GM21825 (cell line): ENCODE measurements at regions not wholly inside any gene's neighbourhood (a gene's known extent, or its start where the extent isn't known, plus 50 kb on each side); places are given as distances from the start of the nearest gene placed in this dataset.
"Not testable (repeated sequence)": the region's sequence is repeated elsewhere in the genome, so short reads cannot be mapped to it uniquely, and the experiment has no call there.

Experiments used
- ATAC-seq: cut with Tn5 transposase; IDR thresholded peaks from one replicate; pipeline ENCODE4 v1.9.1; 2021; ENCODE audit warnings: mild to moderate bottlenecking, moderate library complexity; ENCODE audit not compliant: unreplicated experiment

DNA sequence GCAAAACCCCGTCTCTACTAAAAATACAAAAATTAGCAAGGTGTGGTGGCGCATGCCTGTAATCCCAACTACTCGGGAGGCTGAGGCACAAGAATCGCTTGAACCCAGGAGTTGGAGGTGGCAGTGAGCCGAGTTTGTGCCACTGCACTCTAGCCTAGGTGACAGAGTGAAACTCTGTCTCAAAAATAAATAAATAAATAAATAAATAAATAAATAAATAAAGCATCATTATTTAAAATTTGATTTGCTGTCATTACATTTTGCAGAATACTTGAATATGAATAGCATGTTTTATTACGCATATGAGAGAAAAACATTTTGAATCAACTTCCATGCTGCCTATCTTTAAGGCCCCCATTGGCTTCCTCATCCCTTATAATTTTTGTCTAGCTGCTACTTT lies 53.4 kb upstream of the MED14 start:
- ATAC-seq = not testable (repeated sequence)

DNA sequence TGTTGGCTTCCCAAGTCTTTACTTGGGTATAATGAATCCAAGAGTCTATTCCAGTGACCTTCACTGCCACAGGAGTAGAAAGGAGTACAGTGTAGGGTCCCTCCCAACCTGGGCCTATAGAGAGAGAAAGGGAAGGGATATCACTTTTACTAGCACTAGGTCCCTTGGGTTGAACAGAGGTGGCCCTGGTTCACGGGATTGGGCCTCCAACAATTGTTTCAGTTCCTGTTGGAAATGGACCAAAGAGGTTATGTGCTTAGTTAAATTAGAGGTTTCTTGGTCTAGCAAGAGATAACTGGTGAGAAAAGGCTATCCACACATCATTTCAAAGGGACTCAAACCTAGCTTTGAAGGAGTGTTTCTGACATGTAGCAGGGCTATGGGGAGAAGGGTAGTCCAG lies 57.1 kb upstream of the MED14 start:
- no peak for ATAC-seq

DNA sequence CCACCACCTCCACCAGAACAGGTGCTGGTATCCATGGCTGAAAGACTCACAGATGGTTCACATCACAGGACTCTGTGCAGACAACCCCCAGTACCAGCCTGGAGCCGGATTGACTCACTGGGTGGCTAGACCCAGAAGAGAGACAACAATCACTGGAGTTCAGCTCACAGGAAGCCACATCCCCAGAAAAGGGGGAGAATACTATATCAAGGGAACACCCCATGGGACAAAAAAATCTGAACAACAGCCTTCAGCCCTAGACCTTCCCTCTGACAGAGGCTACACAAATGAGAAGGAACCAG lies 59.4 kb upstream of the MED14 start:
- not testable (repeated sequence) for ATAC-seq

DNA sequence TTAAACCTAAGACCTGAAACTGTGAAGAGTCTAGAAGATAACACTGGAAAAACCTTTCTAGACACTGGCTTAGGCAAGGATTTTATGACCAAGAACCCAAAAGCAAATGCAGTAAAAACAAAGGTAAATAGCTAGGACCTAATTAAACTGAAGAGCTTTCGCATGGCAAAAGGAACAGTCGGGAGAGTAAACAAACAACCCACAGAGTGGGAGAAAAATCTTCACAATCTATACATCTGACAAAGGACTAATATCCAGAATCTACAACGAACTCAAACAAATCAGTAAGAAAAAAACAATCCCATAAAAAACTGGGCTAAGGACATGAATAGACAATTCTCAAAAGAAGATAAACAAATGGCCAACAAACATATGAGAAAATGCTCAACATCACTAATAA lies 64.4 kb upstream of the MED14 start:
- not testable (repeated sequence) for ATAC-seq

- no peak for ATAC-seq
Observed at GRCh38 chrX:40805404-40805803, 70.1 kb upstream of the MED14 start.

DNA sequence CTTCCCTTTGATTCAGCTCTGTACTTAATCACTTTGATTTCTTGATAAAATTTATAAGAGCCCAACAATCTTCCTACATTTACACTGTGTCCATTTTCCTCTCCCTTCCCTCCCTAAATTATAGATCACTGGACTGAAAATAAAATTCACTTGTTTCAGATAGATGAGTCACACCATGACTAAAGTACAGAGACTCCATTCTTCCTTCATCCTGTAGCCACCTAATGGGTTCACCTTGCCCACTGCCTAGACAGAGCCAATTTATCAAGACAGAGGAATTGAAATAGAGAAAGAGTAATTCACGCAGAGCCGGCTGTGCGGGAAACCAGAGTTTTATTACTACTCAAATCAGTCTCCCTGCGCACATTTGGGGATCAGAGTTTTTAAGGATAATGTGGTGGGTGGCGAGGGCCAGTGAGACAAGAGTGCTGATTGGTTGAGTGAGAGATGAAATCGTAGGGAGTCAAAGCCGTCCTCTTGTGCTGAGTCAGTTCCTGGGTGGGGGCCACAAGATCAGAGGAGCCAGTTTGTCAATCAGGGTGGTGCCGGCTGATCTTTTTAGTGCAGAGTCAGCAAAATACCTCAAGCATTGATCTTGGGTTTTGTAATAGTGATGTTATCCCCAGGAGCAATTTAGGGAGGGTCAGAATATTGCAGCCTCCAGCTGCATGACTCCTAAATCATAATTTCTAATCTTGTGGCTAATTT lies 71.3 kb upstream of the MED14 start:
- no peak for ATAC-seq

DNA sequence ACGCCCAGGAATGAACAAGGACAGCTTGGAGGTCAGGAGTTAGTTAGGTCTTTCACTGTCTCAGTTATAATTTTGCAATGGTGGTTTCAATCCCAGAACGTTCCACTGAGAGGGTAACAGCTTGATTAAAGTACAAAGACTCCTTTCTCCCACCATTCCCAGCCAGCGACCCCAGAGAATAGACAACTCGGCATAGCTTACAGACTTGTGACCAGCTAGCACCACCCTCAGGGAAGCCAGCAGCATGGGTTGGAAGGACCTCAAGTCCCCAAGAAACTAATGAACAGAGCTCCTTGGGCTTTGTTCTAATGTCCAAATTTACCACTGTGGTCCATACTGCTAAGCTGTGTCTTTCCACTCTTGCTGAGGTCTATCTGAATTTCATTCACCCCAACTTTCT lies 72.0 kb upstream of the MED14 start:
- no peak for ATAC-seq

- no peak for ATAC-seq
Observed at GRCh38 chrX:40808203-40808602, 72.9 kb upstream of the MED14 start.

DNA sequence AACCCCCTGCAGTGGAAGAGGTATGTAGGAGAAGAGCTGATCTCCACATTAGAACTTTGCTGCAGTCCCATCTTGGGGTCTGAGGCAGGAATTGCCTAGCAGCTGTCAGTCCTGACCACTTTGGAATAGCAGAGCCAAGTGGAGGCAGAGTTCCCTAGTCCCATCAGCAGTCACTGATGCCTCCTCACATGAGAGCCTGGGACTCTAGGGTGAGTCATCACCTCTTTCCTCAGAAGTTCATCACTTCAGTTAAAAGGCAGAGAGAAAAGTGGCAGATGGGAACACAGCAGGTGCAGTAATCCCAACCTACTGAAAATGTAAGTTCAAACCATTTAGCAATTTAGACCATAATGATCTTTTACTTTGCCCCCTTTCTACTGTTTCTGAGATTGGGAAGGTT lies 73.9 kb upstream of the MED14 start:
- no peak for ATAC-seq

GRCh38 chrX:40815045-40815444 lies 79.7 kb upstream of the MED14 start:
- not testable (repeated sequence) for ATAC-seq

GRCh38 chrX:40816906-40817305 lies 81.6 kb upstream of the MED14 start:
- no peak for ATAC-seq

GRCh38 chrX:40818236-40818635 lies 82.9 kb upstream of the MED14 start:
- ATAC-seq = no peak

DNA sequence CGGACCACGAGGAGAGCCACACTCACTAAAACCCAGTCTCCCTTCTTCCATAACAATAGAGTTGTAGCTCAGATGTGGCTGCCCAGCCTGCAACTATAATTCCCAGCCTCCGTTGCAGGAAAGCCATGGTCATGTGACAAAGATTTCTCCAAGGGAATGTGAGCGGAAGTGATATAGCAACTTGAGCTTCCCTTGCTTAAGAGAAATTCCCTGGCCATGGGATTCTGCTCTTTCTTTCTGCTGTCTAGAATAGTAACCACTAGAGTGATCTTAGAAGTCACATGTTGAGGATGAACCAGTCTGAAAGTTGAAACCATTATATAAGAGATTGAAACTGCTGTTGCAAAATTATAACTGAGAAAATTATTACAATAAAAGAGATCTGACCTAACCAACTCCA lies 86.4 kb upstream of the MED14 start:
- ATAC-seq = no peak

DNA sequence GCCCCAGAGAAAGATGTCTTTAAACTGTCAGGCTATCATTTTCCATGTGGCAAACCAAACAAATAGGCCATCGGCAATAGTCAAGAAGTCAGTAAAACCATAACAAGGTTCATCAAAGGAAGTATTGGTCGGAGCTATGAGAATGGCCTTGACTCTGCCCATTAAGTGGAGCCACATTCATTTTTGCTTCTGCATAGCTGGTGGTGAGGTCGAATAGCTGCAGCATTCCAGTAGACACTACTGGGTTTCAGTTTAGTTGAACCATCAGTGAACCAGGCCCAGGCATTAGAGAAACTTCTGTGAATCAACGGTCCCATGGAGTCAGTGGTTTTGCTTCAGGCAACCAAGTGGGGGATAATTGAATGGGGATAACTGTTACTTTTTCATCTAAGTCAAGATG lies 92.0 kb upstream of the MED14 start:
- no peak for ATAC-seq

- no peak for ATAC-seq
Observed at GRCh38 chrX:40831750-40832149, 96.4 kb upstream of the MED14 start.

DNA sequence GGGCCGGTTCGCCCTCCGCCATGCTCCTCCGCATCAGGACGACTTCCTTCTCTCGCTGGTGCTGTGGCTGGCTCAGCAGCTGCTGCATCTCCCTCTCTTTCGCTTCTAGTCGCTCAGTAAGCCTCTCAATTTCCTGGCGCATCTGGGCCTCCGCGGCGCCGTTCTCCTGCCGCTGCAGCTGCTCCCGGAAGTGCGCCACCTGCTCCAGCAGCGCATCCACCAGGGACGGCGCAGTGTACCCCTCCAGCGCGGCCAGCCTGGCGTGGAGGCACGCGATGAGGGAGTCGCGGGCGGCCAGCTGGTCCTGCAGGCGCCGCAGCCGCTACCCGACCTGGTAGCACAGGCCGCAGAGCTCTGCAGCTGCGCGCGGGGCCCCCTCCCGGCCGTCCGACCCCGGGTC lies 97.4 kb upstream of the MED14 start:
- no peak for ATAC-seq

DNA sequence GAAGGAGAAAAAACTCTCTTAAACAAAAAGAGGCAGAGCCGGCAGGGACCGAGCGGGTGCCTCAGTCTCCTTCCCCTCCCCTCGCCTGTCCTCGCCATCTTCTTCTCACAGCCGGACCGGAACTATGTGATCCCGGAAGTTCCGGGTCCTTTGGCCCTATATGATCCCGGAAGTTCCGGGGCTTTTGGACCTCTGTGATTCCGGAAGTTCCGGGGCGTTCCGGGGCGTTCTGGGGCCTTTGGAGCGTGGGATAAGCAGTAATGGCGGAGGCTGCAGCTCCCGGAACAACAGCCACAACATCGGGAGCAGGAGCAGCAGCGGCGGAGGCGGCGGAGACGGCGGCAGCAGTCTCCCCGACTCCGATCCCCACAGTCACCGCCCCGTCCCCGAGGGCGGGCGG lies 98.9 kb upstream of the MED14 start:
- ATAC-seq = no peak

DNA sequence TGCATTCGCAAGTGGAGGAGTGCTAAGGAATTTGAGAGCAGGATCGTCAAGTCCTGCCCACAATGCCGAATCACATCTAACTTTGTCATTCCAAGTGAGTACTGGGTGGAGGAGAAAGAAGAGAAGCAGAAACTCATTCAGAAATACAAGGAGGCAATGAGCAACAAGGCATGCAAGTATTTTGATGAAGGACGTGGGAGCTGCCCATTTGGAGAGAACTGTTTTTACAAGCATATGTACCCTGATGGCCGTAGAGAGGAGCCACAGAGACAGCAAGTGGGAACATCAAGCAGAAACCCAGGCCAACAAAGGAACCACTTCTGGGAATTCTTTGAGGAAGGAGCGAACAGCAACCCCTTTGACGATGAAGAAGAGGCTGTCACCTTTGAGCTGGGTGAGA lies 100.2 kb upstream of the MED14 start:
- no peak for ATAC-seq

DNA sequence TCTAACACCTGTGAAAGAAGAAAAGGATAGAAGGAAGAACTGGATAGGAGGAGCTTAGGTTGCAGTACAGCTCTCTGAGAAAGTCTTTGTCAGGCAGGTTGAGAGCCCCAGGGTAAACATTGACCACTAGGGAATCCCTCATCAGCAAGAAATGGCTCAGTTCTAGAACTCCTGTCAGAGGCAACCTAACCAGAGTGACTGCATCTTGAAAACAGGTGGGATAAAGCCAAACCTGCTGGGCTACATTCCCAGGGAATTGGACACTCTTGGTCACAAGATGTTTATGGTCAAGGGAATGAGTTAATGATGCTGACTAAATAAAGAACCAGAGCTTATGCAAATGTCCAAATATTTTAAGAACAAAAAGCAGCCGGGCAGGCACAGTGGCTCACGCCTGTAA lies 108.3 kb upstream of the MED14 start:
- ATAC-seq = no peak

DNA sequence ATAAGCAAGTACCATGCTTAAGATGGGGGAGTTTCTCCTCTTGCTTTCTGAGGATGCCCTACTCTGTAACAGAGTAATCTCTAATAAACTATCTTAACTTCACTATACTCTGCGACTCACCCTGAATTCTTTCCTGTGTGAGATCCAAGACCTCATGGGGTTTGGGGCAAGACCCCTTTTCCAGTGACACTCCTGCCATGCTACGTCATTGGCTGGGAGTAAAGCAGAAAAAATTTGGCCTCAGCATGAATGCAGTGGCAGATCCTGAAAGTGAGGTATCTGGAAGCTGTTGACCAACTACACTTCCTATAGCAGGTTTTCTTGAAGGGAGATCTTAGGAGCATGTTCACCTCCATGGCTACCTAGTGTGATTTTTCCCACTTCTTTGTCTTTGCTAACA lies 109.1 kb upstream of the MED14 start:
- no peak for ATAC-seq

DNA sequence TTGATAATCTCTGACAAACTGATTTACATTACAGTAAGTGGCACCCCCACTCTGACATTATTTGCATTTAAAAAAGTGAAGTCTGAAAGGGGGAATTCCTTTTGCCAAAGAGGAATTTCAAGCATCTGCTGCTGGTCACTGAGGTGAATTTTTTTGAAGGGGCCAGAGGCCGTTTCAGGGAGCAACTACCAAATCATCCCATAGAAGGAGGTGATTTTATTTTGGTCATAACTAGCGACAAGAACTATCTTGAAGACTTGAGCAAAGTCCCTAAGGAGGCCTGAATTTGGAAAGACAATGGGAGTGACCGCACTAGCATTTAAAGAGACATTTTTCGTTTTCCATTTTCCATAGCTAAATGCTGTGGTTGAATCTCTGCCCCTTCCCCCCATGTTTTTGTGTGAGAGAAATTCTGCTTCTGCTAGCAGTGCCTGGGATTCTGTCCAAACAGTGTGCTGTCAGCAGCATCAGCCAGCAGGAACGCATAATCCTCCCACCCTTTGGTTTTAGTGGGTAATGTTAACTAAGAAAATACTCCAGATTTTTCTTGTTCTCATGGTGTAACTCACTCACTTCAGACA lies 110.1 kb upstream of the MED14 start:
- ATAC-seq = no peak

DNA sequence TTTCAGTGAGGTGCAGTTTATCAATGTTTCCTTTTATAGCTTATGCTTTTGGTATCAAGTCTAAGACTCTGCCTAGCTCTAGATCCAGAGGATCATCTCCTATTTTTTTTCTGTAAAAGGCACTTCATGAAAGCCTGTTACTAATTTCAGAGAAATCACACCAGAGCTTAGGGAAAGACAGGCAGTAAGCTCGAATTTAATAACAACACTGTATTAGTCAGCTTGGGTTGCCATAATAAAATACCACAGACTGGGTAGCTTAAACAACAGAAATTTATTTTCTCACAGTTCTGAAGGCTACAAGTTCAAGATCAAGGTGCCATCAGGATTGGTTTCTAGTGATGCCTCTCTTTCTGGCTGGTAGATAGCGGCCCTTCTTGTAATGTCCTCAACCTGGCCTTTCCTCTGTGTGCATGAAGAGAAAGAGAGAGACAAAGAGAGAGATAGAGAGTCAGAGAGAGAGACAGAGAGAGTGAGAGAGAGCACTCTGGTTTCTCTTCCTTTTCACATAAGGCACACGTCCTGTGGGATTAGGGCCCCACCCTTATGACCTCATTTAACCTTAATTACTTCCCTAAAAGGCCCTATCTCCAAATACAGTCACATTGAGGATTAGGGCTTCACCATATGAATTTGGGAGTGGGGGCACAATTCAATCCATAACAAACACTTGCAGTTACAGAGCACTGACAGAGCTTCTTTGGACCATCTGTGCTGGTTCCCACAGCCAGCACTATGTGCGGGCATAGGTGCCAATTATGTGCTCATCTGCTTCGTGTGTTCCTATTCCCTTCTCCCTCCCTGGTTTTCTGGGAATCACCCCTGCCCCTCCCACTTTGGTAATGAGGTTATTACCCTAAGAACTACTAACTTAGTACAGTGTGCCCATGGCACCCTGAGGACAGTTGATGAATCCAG lies 114.8 kb upstream of the MED14 start:
- ATAC-seq = no peak
